Psoas muscle (tissue), 7 donors: ENCODE measurements at regions not wholly inside any gene's neighbourhood (a gene's known extent, or its start where the extent isn't known, plus 50 kb on each side); places are given as distances from the start of the nearest gene placed in this dataset.
"Not testable (repeated sequence)": the region's sequence is repeated elsewhere in the genome, so short reads cannot be mapped to it uniquely, and the experiment has no call there.

Source experiments
- ATAC-seq, 4 donors: fragments of 200-7000 bp; cut with Tn5 transposase; one replicate each; pipeline ENCODE4 v1.9.1; 2020; ENCODE audit warnings: moderate library complexity in 3 of 4, mild to moderate bottlenecking in 2 of 4
- DNase-seq, 2 donors: peaks; one replicate each; pipeline ENCODE4 v3.0.0-alpha.2; 2020
- H3K27ac ChIP-seq: fragments of 200-600 bp; one replicate; pipeline ENCODE4 v1.8.0; 2022
- H3K27me3 ChIP-seq, 3 donors: fragments of 200-600 bp in 1 of 3; one replicate each; pipeline versions ENCODE4 v1.6.1 to v1.8.0; 2013 to 2022; ENCODE audit warnings: low read length in 2 of 3, mild to moderate bottlenecking in 2 of 3, moderate library complexity in 1 of 3; ENCODE audit not compliant: insufficient read depth in 3 of 3
- H3K36me3 ChIP-seq, 2 donors: fragments of 200-600 bp in 1 of 2; one replicate each; pipeline versions ENCODE4 v1.6.1 to v1.8.0; 2013 to 2022; ENCODE audit warnings: low read depth in 1 of 2, mild to moderate bottlenecking in 1 of 2, moderate library complexity in 1 of 2; ENCODE audit not compliant: insufficient read depth in 1 of 2
- H3K4me1 ChIP-seq: fragments of 200-600 bp; one replicate; pipeline ENCODE4 v1.8.0; 2022
- H3K4me3 ChIP-seq: fragments of 200-600 bp; one replicate; pipeline ENCODE4 v1.8.0; 2022; ENCODE audit warnings: mild to moderate bottlenecking
- H3K9me3 ChIP-seq: fragments of 200-600 bp; one replicate; pipeline ENCODE4 v1.8.0; 2022
- WGBS, 3 donors: extraction: QIAGEN DNeasy Blood & Tissue Kit; methylation state at CpG; one replicate each; pipeline versions ENCODE4 v1.1.6 to v1.1.7; 2013; 5-methylcytosine and 5-hydroxymethylcytosine counted together
- intact Hi-C, 2 donors: fragments of 100-400 bp; cut with DNase I; formaldehyde crosslinking; loops; one replicate each; pipeline versions ENCODE4 v1.11.0 to v1.14.2; 2022
- TF ChIP-seq, protein P1 (sequence below): fragments of 200-600 bp; IDR thresholded peaks from one replicate; pipeline ENCODE4 v1.8.0; 2022; ENCODE audit warnings: antibody characterized with exemption
- donor health status: healthy with polysubstance abuse.
- donor health status: DM: no; HTN: no; CAD: no; lungs with moderate emphysema.
- donor health status: Bipolar disorder and iron deficiency.
- donor health status: healthy.
- donor health status: DM: yes; HTN: yes; CAD: no.
- donor health status: DM: no; HTN: no; CAD: no.
- donor health status: DM: yes; HTN: yes; CAD: no.

DNA sequence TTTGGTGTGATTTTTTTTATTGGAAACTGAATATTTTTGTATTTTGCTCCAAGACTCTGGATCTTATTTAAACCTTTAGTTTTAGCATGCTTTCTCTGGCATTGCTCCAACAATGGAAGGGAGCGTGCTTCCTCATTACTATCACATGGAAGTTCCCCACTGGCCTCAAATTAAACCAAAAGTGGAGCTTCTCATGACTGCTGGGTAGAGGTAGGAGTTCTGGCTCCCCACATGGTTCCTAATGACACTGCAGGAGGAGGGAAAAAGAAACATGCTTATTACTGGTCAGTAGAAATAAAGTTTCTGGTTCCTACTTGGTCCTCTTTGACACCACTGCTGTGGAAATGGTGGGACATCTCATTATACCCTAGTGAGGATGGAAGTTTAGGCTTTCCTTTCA is 310.5 kb downstream of the PTGER3 start:
- Histone ChIP-seq H3K4me3 (no peak overlapping the region), H3K4me1 (no peaks in the 10 kb centered on the region), H3K9me3 (peaks cover 7% of the 10 kb centered on the region), H3K36me3 (no peaks in the 10 kb centered on the region), H3K27me3 (no peaks in the 10 kb centered on the region), H3K27ac (no peak overlapping the region)
- TF ChIP-seq, protein P1, sequence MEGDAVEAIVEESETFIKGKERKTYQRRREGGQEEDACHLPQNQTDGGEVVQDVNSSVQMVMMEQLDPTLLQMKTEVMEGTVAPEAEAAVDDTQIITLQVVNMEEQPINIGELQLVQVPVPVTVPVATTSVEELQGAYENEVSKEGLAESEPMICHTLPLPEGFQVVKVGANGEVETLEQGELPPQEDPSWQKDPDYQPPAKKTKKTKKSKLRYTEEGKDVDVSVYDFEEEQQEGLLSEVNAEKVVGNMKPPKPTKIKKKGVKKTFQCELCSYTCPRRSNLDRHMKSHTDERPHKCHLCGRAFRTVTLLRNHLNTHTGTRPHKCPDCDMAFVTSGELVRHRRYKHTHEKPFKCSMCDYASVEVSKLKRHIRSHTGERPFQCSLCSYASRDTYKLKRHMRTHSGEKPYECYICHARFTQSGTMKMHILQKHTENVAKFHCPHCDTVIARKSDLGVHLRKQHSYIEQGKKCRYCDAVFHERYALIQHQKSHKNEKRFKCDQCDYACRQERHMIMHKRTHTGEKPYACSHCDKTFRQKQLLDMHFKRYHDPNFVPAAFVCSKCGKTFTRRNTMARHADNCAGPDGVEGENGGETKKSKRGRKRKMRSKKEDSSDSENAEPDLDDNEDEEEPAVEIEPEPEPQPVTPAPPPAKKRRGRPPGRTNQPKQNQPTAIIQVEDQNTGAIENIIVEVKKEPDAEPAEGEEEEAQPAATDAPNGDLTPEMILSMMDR: no peak
- DNase-seq: no peak
- ATAC-seq: no peak
- intact Hi-C loops: no loop called here
- 45 to 55% (median 52%) methylated on average over 1 of the region's 1 CpG for WGBS, 3 donors

DNA sequence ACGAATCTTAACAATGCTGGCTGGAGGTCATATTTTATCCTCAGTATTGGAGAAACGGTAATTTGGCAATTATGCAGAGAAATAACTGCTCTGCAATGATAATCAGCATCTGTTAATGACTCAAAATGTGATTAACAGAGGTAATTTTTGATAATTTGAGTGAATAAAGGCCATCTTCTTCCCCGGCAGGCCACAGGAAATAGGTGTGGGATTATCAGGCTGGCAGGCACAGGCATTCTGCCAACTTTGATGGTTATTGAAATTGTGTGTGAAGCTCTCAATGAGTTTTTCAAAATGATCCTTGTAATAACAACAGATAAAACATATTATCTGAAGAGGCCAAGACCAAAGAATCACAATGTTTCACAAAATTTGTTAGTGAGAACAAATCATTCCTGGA is 309.0 kb downstream of the PTGER3 start:
- Histone ChIP-seq H3K9me3 (peaks cover 7% of the 10 kb centered on the region), H3K27ac (no peak overlapping the region), H3K4me3 (no peak overlapping the region), H3K4me1 (no peaks in the 10 kb centered on the region), H3K27me3 (no peaks in the 10 kb centered on the region), H3K36me3 (no peaks in the 10 kb centered on the region)
- TF ChIP-seq, protein P1: no peak
- intact Hi-C loops: no loop called here
- no peak for DNase-seq
- 12 to 14% (median 13%) methylated on average over 3 of the region's 3 CpGs for WGBS, 3 donors
- no peak for ATAC-seq

DNA sequence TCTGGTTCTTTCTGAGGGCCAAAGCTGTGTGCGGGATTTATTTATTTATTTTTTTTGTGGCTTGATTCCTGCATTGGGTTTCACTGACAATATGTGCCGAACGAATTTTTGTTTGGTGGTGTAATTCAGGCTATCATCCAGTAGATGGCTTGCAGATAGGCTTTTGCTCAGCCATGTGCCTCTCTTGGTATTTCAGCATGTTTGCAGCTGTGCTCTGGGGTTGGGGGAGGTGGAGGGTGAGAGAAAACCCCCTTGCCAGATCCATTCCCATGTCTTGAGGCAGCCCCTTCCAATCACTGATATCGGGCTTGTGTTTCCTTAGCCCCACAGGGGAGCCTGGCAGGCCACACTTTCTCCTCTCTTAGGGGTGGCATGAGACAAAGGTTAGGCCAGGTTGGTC is 302.4 kb downstream of the PTGER3 start:
- Histone ChIP-seq H3K27me3 (no peaks in the 10 kb centered on the region), H3K9me3 (peaks cover 25% of the 10 kb centered on the region), H3K27ac (no peak overlapping the region), H3K4me1 (no peaks in the 10 kb centered on the region), H3K4me3 (no peak overlapping the region), H3K36me3 (no peaks in the 10 kb centered on the region)
- intact Hi-C loops: no loop called here
- TF ChIP-seq, protein P1: no peak
- WGBS, 3 donors: 63 to 74% (median 74%) methylated on average over 4 of the region's 4 CpGs
- no peak for ATAC-seq
- no peak for DNase-seq

DNA sequence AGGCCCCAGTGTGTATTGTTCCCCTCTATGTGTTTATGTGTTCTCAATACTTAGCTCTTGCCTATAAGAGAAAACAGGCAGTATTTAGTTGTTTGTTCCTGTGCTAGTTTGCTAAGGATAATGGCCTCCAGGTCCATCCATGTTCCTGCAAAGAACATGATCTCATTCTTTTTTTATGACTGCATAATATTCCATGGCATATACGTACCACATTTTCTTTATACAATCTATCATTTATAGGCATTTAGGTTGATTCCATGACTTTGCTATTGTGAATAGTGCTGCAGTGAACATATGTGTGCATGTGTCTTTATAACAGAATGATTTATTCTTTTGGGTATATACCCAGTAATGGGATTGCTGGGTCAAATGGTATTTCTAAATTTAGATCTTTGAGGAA is 301.6 kb downstream of the PTGER3 start:
- ATAC-seq, H3K27me3 ChIP-seq, H3K27ac ChIP-seq, intact Hi-C loops, DNase-seq, H3K4me3 ChIP-seq, H3K4me1 ChIP-seq, H3K36me3 ChIP-seq: not testable (repeated sequence)
- H3K9me3 ChIP-seq: peaks cover 25% of the 10 kb centered on the region
- 91 to 99% (median 94%) methylated on average over 1 of the region's 1 CpG for WGBS, 3 donors

DNA sequence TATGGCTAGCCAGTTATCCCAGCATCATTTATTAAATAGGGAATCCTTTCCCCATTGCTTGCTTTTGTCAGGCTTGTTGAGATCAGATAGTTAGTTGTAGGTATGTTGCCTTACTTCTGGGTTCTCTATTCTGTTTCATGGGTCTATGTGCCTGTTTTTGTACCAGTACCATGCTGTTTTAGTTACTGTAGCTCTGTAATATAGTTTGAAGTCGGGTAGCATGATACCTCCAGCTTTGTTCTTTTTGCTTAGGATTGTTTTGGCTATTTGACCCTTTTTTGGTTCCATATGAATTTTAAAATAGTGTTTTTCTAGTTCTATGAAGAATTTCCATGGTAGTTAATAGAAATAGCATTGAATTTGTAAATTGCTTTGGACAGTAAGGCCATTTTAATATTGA is 300.5 kb downstream of the PTGER3 start:
- WGBS, 3 donors: 43 to 55% (median 52%) methylated on average over 1 of the region's 1 CpG
- ATAC-seq, H3K36me3 ChIP-seq, intact Hi-C loops, H3K4me3 ChIP-seq, H3K27me3 ChIP-seq, H3K27ac ChIP-seq, H3K4me1 ChIP-seq, DNase-seq: not testable (repeated sequence)
- H3K9me3 ChIP-seq: peaks cover 21% of the 10 kb centered on the region

DNA sequence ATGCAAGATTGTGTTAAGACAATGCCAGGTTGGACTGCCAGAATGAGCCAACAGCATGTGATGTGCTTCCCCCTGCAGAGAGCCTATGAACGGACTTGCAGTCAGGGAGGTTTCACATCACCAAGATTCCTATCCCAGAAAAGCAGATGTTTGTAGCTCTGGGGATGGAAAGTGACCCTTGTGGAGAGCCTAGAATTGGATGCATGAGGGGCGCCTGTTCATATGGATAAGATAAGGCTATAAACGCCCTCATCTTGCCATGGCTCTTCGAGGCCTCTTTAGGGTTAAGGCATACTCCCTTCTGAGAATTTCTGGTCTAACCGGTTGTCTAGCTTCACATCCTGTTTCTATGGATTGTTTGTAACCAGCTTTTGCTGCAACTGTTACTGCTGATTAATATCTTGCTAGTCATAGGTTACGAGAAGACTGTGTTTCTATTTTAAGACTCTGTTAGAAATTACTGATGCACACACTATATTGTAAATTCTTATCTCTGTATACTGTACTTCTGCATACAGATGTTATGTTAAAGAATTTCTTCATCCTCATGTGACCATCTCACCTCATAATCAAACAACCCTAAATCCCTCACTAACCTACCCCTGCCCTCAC is 295.8 kb downstream of the PTGER3 start:
- H3K27me3 ChIP-seq, H3K4me1 ChIP-seq, DNase-seq, H3K9me3 ChIP-seq, H3K4me3 ChIP-seq, ATAC-seq, H3K36me3 ChIP-seq, intact Hi-C loops, H3K27ac ChIP-seq: not testable (repeated sequence)
- WGBS, 3 donors: 74 to 76% (median 76%) methylated on average over 6 of the region's 6 CpGs
